ENCODE measurements at regions not wholly inside any gene's neighbourhood (a gene's known extent, or its start where the extent isn't known, plus 50 kb on each side); places are given as distances from the start of the nearest gene placed in this dataset.

GRCh38 chr5:174309131-174309795 is 263.8 kb downstream of the NSG2 start:
- no peak for TF ChIP-seq CTCF (IDR thresholded peaks at IDR 0.05; ENCODE audit: control insufficient read depth, insufficient read depth, low read depth, low read length, missing control alignments)
- no peak for DNase-seq (ENCODE audit: low read depth)

GRCh38 chr5:174310243-174310642 is 264.7 kb downstream of the NSG2 start:
- TF ChIP-seq CTCF (IDR thresholded peaks at IDR 0.05; ENCODE audit: control insufficient read depth, insufficient read depth, low read depth, low read length, missing control alignments) = no peak
- no peak for DNase-seq (ENCODE audit: low read depth)
- no peak overlapping the region for H3K4me3 ChIP-seq (ENCODE audit: control insufficient read depth, low read depth, low read length)

More at GRCh38 chr5:174309131-174309795, 263.8 kb downstream of the NSG2 start:
- no peak overlapping the region for H3K4me3 ChIP-seq (ENCODE audit: control insufficient read depth, low read depth, low read length)

DNA sequence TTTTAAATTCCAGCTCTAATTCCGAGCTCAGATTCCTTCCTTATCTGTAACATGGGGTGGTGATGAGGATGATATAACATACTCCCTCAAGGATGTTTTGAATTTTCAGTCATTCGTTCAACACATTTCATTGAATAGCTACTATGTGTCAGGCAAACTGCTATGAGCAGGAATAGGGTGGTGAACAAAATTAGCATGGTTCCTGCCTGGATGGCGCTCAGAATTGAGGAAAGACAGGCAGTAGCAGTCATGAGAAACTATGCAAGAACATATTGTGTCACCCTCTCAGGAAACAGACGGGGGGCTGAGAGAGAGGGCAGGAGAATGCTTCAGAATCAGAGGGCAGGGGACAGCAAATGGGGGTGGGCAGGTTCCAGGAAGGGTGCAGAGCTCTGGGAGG is 265.2 kb downstream of the NSG2 start:
- no peak for TF ChIP-seq CTCF (IDR thresholded peaks at IDR 0.05; ENCODE audit: control insufficient read depth, insufficient read depth, low read depth, low read length, missing control alignments)
- H3K4me3 ChIP-seq (ENCODE audit: control insufficient read depth, low read depth, low read length) = no peak overlapping the region
- DNase-seq (ENCODE audit: low read depth) = no peak

- no peak overlapping the region for H3K4me3 ChIP-seq (ENCODE audit: control insufficient read depth, low read depth, low read length)
- DNase-seq (ENCODE audit: low read depth) = no peak
Observed at GRCh38 chr5:174311121-174311520, 265.6 kb downstream of the NSG2 start.

GRCh38 chr5:174311531-174312269 is 266.2 kb downstream of the NSG2 start:
- H3K4me3 ChIP-seq (ENCODE audit: control insufficient read depth, low read depth, low read length) = peak overlapping the region; percentile 25
- DNase-seq (ENCODE audit: low read depth) = no peak
- TF ChIP-seq CTCF (IDR thresholded peaks at IDR 0.05; ENCODE audit: control insufficient read depth, insufficient read depth, low read depth, low read length, missing control alignments) = peak; percentile 76

More at GRCh38 chr5:174311121-174311520, 265.6 kb downstream of the NSG2 start:
- no peak for TF ChIP-seq CTCF (IDR thresholded peaks at IDR 0.05; ENCODE audit: control insufficient read depth, insufficient read depth, low read depth, low read length, missing control alignments)

DNA sequence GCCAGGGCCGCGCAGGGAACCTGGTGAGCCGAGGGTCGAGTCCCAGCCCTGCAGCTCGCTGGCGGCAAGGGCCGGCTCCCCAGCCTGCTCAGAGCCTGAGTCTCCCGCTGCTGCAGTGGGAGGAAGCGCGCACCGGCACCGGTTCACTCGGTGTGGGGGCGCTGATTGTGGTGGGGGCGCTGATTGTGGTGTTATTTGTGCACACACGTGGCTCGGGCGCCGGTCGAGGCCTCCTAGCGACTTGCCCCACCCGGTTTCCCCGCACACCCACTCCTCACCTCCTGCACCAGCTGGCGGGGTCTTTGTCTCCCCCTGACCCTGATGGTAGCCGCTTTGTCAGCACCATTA is 266.7 kb downstream of the NSG2 start:
- DNase-seq (ENCODE audit: low read depth) = no peak
- TF ChIP-seq CTCF (IDR thresholded peaks at IDR 0.05; ENCODE audit: control insufficient read depth, insufficient read depth, low read depth, low read length, missing control alignments) = no peak
- no peak overlapping the region; the same call in none of the 2 replicates for H3K4me3 ChIP-seq (ENCODE audit: control insufficient read depth, low read depth, low read length)

All from AG09309 (cell line).